HG03442 (cell line): ENCODE measurements at regions not wholly inside any gene's neighbourhood (a gene's known extent, or its start where the extent isn't known, plus 50 kb on each side); places are given as distances from the start of the nearest gene placed in this dataset.

Source experiments
- ATAC-seq: cut with Tn5 transposase; IDR thresholded peaks from one replicate; pipeline ENCODE4 v1.9.1; 2021; ENCODE audit warnings: mild to moderate bottlenecking, moderate library complexity; ENCODE audit not compliant: unreplicated experiment

DNA sequence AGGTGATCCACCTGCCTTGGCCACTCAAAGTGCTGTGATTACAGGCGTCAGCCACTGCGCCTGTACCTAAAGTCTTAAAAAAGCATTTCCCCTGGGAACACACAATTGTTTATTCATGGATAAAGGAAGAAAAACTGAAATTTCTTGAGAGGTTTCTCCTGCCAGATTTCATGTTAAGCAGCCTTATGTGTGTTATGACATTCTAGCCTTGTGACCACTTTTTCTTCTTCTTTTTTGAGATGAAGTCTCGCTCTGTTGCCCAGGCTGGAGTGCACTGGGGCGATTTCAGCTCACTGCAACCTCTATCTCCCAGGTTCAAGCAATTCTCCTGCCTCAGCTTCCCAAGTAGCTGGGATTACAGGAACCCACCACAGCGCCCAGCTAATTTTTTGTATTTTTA, 57.8 kb upstream of the PLAC8 start:
- ATAC-seq: no peak

DNA sequence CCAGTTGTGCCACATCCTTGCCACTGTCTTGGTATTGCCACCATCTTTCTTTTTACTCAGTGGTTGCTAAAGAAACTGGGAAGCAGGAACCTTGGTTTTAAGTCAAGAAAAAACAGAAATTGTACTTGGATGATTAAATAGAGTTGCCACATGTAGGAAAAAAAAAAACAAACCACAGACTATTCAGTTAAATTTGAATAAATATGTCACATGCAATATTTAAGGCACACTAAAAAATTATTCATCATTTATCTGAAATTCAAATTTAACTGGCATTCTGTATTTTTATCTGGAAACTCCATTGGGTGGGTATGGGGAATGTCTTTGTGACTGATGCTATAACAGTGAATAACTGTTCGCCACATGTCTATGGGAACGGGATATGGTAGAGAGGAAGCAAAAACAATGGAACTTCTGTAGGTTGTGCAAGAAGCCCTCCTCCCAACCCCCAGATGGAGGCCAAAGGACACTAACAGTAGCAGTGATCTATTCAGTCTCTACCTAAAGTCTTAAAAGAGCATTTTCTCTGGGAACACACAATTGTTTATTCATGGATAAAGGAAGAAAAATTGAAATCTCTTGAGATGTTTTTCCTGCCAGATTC, 57.0 kb upstream of the PLAC8 start:
- no peak for ATAC-seq

DNA sequence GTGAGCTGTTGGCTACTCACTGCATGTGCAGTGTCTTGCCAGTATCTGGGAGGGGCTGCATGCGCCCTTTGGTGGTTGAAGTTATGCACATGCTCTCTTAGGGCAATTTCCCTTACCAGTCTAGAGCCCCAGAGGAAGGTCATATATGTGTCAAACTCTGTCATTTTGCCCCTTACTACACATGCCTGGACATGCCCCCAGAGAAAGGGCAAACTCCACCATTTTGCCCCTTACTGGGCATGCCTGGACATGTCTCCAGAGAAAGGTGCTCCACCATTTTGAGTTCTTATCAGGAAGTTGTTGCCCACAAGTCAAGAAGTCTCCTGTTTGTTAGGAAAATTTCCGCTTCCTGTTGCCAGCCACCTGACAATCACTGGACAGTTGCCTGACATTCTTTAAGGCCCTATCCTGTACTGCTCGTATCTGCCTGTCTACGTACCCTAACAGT, 56.4 kb upstream of the PLAC8 start:
- ATAC-seq: peak; percentile 45
